ENCODE measurements at regions not wholly inside any gene's neighbourhood (a gene's known extent, or its start where the extent isn't known, plus 50 kb on each side); places are given as distances from the start of the nearest gene placed in this dataset.
"Not testable (repeated sequence)": the region's sequence is repeated elsewhere in the genome, so short reads cannot be mapped to it uniquely, and the experiment has no call there.

- TF ChIP-seq CTCF (IDR thresholded peaks at IDR 0.05; ENCODE audit: insufficient read depth, low read length, poor library complexity, severe bottlenecking): no peak
- Histone ChIP-seq H3K27me3 (replicated peaks; ENCODE audit: control insufficient read depth, insufficient read depth, low read length) (no peaks in the 10 kb centered on the region), H3K36me3 (ENCODE audit: control insufficient read depth, insufficient read depth, low read length) (no peaks in the 10 kb centered on the region), H3K4me3 (replicated peaks; ENCODE audit: low read depth, low read length) (no peak overlapping the region)
- DNase-seq (ENCODE audit: extremely low read depth, insufficient read length): no peak
Measured at GRCh38 chr5:101045689-101046088, 142.6 kb upstream of the ST8SIA4 start.

GRCh38 chr5:101040002-101040401 lies 136.9 kb upstream of the ST8SIA4 start:
- not testable (repeated sequence) for H3K4me3 ChIP-seq (replicated peaks; ENCODE audit: low read depth, low read length); DNase-seq (ENCODE audit: extremely low read depth, insufficient read length); H3K27me3 ChIP-seq (replicated peaks; ENCODE audit: control insufficient read depth, insufficient read depth, low read length); H3K36me3 ChIP-seq (ENCODE audit: control insufficient read depth, insufficient read depth, low read length)

- Histone ChIP-seq H3K4me3 (replicated peaks; ENCODE audit: low read depth, low read length) (no peak overlapping the region), H3K36me3 (ENCODE audit: control insufficient read depth, insufficient read depth, low read length) (no peaks in the 10 kb centered on the region), H3K27me3 (replicated peaks; ENCODE audit: control insufficient read depth, insufficient read depth, low read length) (no peaks in the 10 kb centered on the region)
- TF ChIP-seq CTCF (IDR thresholded peaks at IDR 0.05; ENCODE audit: insufficient read depth, low read length, poor library complexity, severe bottlenecking): no peak
- DNase-seq (ENCODE audit: extremely low read depth, insufficient read length): no peak
Measured at GRCh38 chr5:101036778-101037177, 133.7 kb upstream of the ST8SIA4 start.

GRCh38 chr5:101035425-101035824 lies 132.3 kb upstream of the ST8SIA4 start:
- Histone ChIP-seq H3K4me3 (replicated peaks; ENCODE audit: low read depth, low read length) (no peak overlapping the region), H3K36me3 (ENCODE audit: control insufficient read depth, insufficient read depth, low read length) (no peaks in the 10 kb centered on the region), H3K27me3 (replicated peaks; ENCODE audit: control insufficient read depth, insufficient read depth, low read length) (no peaks in the 10 kb centered on the region)
- no peak for DNase-seq (ENCODE audit: extremely low read depth, insufficient read length)
- no peak for TF ChIP-seq CTCF (IDR thresholded peaks at IDR 0.05; ENCODE audit: insufficient read depth, low read length, poor library complexity, severe bottlenecking)

GRCh38 chr5:101024299-101024698 lies 121.2 kb upstream of the ST8SIA4 start:
- DNase-seq (ENCODE audit: extremely low read depth, insufficient read length): no peak
- TF ChIP-seq CTCF (IDR thresholded peaks at IDR 0.05; ENCODE audit: insufficient read depth, low read length, poor library complexity, severe bottlenecking): no peak
- no peak overlapping the region for H3K4me3 ChIP-seq (replicated peaks; ENCODE audit: low read depth, low read length)

GRCh38 chr5:101018299-101018698 lies 115.2 kb upstream of the ST8SIA4 start:
- Histone ChIP-seq H3K27me3 (replicated peaks; ENCODE audit: control insufficient read depth, insufficient read depth, low read length) (no peaks in the 10 kb centered on the region), H3K36me3 (ENCODE audit: control insufficient read depth, insufficient read depth, low read length) (no peaks in the 10 kb centered on the region), H3K4me3 (replicated peaks; ENCODE audit: low read depth, low read length) (no peak overlapping the region)
- no peak for DNase-seq (ENCODE audit: extremely low read depth, insufficient read length)
- TF ChIP-seq CTCF (IDR thresholded peaks at IDR 0.05; ENCODE audit: insufficient read depth, low read length, poor library complexity, severe bottlenecking): no peak

More at GRCh38 chr5:101024299-101024698, 121.2 kb upstream of the ST8SIA4 start:
- H3K27me3 ChIP-seq (replicated peaks; ENCODE audit: control insufficient read depth, insufficient read depth, low read length): no peaks in the 10 kb centered on the region
- no peaks in the 10 kb centered on the region for H3K36me3 ChIP-seq (ENCODE audit: control insufficient read depth, insufficient read depth, low read length)

All from GM06990 (cell line).